ENCODE measurements at regions not wholly inside any gene's neighbourhood (a gene's known extent, or its start where the extent isn't known, plus 50 kb on each side); places are given as distances from the start of the nearest gene placed in this dataset.

- no TSS peak for BruUV-seq (replicated peaks)
- in situ Hi-C loops (cut with HindIII; ENCODE audit: low pct_unique_long_range_greater_than_20kb, low sequenced_read_pairs) = no loop called here
- DNase-seq (ENCODE audit: low read depth, low spot score) = no peak
- Histone ChIP-seq H3K36me3 (ENCODE audit: control insufficient read depth, insufficient read depth, low read length) (no peaks in the 10 kb centered on the region), H3K4me1 (ENCODE audit: control insufficient read depth, insufficient read depth, low read length) (no peaks in the 10 kb centered on the region), H3K27ac (ENCODE audit: low read length) (no peak overlapping the region), H3K27me3 (ENCODE audit: control insufficient read depth, insufficient read depth, low read length) (no peaks in the 10 kb centered on the region), H3K4me3 (ENCODE audit: low read depth in 2 of 2, low read length in 2 of 2) (no peak overlapping the region), H3K9me3 (ENCODE audit: control insufficient read depth, insufficient read depth, low read depth, low read length) (no peaks in the 10 kb centered on the region)
- ChIA-PET POLR2A (no interaction called here), CTCF (no interaction called here)
- TF ChIP-seq SIN3A (IDR thresholded peaks at IDR 0.05; ENCODE audit: borderline replicate concordance, insufficient read depth, low read depth, low read length) (no peak), POLR2AphosphoS5 (IDR thresholded peaks at IDR 0.05; ENCODE audit: low read depth, low read length) (no peak), CTCF (IDR thresholded peaks at IDR 0.05) (no peak), TCF7L2 (IDR thresholded peaks at IDR 0.05; ENCODE audit: low read depth, low read length) (no peak), REST (IDR thresholded peaks at IDR 0.05; ENCODE audit: insufficient read depth in 1 of 2, low read depth in 2 of 2, low read length in 1 of 2) (no peak)
- no peak for ATAC-seq
- intact Hi-C loops (cut with micrococcal nuclease; ENCODE audit: unreplicated experiment) = loop anchor here (10.0 kb wide), 1 partner anchor 96 kb away; the partner anchor contains the start of gene CLDN5
Observed at GRCh38 chr22:19620742-19621371, 93.4 kb upstream of the SEPTIN5 start.

GRCh38 chr22:19621373-19622060 is 92.8 kb upstream of the SEPTIN5 start:
- no peak for TF ChIP-seq CTCF (IDR thresholded peaks at IDR 0.05)
- no peak for TF ChIP-seq REST (IDR thresholded peaks at IDR 0.05; ENCODE audit: insufficient read depth in 1 of 2, low read depth in 2 of 2, low read length in 1 of 2)
- no peak for TF ChIP-seq SIN3A (IDR thresholded peaks at IDR 0.05; ENCODE audit: borderline replicate concordance, insufficient read depth, low read depth, low read length)
- DNase-seq (ENCODE audit: low read depth, low spot score) (no peak), ATAC-seq (no peak)
- no TSS peak for BruUV-seq (replicated peaks)
- Histone ChIP-seq H3K9me3 (ENCODE audit: control insufficient read depth, insufficient read depth, low read depth, low read length) (no peaks in the 10 kb centered on the region), H3K27ac (ENCODE audit: low read length) (no peak overlapping the region), H3K4me3 (ENCODE audit: low read depth in 2 of 2, low read length in 2 of 2) (no peak overlapping the region), H3K36me3 (ENCODE audit: control insufficient read depth, insufficient read depth, low read length) (no peaks in the 10 kb centered on the region), H3K27me3 (ENCODE audit: control insufficient read depth, insufficient read depth, low read length) (no peaks in the 10 kb centered on the region), H3K4me1 (ENCODE audit: control insufficient read depth, insufficient read depth, low read length) (no peaks in the 10 kb centered on the region)
- intact Hi-C loops (cut with micrococcal nuclease; ENCODE audit: unreplicated experiment) (loop anchor here (10.0 kb wide), 1 partner anchor 97 kb away; the partner anchor contains the start of gene CLDN5), in situ Hi-C loops (cut with HindIII; ENCODE audit: low pct_unique_long_range_greater_than_20kb, low sequenced_read_pairs) (no loop called here)
- ChIA-PET CTCF (no interaction called here), POLR2A (no interaction called here)

All from Panc1 (cell line).